ENCODE measurements at regions not wholly inside any gene's neighbourhood (a gene's known extent, or its start where the extent isn't known, plus 50 kb on each side); places are given as distances from the start of the nearest gene placed in this dataset.

DNA sequence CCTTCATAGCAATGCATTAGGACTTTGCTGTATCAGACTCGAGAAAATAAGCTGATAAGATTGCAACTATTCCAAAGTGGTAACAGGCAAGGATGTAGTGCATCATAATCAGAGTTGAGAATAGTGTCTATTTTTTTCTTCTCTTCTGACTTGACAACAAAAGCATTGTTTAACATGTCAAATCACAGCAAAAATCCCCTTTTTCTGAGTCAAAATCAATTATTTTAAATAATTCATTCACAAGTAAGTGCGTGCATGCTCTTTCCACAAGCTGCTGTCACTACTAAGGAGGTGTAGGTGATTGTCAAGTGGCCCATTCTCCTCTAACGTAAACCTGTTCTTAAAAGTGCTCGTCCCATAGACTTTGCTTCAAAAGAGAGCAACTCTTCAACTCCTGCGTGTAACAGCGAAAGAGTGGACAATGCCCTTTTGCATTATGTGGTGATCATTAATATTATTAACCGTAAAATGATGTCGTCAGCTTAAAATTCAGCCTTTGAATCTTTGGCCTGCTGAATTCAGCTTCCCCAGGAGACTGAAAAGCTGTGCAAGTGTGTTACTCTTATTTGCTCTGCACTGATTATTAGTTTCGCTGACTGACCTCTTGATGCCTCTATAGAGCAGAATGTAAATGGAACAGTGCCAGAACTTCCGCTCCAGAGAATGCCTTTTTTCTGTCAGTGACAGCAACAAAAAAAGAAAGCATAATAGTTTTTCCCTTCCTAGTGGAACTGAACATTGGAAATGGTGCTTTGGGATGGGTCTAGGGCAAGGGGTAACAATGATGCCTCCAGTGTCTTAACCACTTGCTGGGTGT, 680.8 kb upstream of the SEMA6A start:
- DNase-seq, result no peak

DNA sequence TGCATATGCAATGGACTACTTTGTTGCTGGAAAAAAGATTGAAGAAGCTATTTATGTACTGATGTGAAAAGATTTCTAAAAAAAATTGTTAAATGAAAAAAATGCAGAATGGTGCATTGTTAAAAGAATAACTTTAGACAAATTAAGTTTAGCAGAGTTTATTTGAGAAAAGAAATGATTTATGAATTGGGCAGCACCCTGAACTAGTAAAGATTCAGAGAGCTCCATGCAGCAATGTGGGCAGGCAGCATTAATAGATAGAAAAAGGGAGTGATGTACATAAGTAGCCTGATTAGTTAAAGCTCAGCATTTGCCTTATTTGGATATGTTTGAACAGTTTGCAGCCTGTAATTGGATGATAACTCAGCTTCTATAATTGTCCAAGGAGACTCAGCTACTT, 677.9 kb upstream of the SEMA6A start:
- no peak for DNase-seq

DNA sequence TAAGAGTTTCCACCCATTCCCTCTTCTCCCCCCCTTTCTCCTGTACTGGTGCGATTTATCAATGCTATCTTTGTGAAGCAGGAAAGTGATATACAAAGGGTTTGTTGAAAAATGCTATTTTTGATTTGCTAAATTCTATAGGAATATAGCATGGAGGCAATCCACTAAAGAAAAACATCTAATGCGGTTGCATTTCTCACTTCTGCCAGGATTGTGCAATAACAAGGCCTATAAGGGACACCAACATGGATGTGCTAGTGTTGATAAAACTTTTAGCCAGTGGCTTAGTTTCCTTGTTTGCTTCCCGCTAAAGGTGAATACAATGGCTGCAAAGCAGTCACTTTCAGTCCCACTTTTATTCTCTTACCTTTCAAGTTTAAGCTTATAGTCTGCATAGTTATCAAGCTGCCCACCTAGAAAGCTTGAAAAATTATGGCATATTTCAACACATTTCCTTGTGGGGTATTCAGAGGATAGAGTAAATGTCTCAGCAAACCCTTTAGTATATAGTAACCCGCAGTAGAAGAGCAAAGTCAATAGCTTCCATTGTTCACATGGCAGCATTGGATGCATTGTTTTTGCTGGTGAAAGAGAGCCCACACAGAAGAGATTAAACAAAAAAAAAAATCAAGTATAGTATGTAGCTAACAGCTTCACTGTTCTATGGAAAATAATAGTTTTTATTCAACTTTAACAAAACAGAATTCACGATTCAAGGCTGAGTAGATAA, 674.6 kb upstream of the SEMA6A start:
- peak; percentile 77 for DNase-seq

DNA sequence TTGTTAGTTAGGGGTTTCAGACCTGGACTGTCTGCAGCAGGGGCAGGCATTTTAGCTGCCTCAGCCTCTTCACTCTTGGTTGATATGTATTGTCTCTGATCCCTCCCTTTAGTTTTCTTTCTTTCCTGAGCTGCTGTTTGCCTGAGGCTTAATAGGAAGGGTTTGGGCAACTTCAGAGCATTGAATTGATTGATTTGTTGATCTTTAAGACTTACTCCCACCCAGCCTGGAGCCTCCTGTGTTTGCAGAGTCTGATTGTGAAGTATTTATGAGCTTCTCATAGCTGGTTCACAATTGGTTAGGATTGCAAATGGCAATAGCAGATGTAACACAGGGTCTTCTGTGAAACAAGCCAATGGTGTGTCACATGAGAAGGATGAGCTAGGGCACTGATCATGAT, 671.8 kb upstream of the SEMA6A start:
- DNase-seq, result no peak

DNA sequence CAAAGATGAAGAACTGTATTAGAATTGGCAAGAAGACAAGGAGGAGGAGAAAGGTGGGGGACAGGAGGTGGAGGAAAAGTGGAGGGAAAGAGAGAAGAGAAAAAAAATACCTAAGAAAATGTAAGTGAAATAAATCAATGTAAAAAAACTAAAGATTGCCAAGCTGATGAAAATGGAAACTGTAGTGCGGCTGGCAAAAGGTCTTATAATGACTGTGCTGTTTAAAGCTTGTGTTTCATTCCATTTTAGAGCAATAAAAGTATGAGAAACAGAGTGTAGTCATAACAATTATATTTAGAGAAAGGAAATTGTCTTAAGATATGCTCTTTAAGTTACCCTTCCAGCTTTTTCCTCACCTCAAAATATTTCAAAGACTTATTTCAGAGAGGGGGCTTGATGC, 670.5 kb upstream of the SEMA6A start:
- no peak for DNase-seq

DNA sequence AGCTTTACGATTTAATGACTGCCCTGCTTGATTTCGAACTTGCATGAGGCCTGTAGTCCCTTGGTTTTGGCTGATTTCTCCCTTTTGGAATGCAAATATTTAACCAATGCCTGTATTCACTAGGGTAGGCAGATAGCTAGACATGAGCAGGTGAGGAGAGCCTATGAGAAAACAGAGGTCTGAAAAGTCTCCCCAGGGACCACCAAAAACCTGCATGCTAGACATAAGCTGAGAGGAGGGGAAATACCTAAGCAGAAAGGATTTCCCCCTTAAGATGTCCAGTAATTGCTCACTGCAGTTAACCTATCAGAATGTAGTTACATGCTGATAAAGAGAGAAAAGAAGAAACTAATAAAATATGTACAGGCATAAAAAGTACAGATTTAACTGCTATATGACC, 667.4 kb upstream of the SEMA6A start:
- DNase-seq, result no peak

DNA sequence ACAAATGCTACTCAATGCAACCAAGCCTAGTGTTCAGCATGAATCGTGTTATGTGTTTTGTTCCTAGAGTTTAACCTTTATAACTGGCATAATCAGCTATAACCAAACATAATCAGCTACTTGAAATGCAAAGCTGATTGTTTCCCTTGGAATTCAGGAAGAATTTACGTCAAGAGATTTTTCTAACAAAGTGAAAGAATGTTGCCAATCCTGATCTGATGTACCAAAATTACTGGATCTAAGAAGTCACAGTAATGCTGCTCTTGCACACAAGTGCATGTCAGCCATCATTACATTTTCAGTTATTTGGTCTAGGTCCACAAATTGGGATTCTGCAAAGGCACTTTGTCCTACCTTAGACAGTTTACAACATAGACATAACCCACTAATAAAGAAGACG, 662.3 kb upstream of the SEMA6A start:
- DNase-seq, result no peak

DNA sequence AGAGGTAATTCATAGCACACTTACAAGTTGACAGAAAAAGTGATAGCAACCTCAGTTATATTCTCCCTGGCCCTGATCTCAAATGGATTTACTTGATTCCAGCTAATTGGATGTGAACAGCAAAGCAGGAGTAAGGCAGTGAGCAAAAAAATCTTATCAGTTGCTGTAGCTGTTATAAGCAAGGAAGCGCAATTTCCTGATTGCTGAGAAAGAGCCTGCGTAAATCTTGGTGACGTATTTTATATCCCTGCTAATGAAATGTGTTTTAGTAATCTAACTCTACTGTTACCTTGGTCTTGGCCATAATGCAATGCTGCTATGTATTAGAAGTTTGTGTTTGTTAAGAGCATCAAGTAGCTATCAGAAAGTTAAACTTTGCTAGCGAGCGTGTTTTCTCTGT, 661.2 kb upstream of the SEMA6A start:
- DNase-seq, result no peak

DNA sequence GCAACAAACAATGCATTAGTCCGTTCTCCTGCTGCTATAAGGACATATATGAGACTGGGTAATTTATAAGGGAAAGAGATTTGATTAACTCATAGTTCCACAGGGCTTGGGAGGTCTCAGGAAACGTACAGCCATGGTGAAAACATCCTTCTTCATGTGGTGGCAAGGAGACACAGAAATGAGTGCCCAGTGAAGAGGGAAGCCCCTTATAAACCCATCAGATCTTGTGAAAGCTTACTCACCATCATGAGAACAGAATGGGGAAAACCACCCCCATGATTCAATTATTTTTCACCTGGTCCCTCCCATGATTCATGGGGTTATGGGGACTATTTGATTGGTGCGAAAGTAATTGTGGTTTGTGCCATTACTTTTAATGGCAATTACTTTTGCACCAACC, 655.8 kb upstream of the SEMA6A start:
- DNase-seq, result no peak

DNA sequence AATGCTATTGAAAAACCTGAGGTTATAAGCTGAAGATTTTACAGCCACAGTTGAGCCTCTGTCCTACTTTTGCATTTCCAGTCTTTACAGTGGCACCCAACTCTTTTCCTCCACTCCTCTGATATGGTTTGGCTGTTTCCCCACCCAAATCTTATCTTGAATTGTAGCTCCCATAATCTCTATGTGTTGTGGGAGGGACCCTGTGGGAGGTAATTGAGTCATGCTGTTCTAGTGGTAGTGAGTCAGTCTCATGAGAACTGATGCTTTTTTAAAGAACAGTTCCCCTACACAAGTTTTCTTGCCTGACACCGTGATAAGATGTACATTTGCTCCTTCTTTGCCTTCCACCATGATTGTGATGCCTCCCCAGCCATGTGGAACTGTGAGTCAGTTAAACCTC, 646.1 kb upstream of the SEMA6A start:
- DNase-seq, result no peak

DNA sequence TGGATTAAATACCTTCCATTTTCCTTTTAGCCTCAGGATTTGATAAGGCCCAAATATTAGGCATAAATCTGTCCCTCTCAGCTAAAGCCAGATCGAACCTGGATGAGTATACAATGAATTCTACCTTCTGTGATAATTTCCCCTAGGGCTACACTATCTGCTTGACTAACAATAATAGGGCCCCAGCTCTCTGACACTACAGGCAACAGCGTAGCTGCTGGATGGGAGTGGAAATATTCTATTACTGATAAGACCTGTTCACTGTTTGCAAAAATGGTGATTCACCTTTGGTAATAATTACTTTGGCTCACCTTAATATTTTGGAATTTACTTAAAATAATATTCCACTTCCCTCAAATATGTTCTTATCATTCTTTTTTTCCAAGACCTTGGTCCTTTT, 644.2 kb upstream of the SEMA6A start:
- no peak for DNase-seq

DNA sequence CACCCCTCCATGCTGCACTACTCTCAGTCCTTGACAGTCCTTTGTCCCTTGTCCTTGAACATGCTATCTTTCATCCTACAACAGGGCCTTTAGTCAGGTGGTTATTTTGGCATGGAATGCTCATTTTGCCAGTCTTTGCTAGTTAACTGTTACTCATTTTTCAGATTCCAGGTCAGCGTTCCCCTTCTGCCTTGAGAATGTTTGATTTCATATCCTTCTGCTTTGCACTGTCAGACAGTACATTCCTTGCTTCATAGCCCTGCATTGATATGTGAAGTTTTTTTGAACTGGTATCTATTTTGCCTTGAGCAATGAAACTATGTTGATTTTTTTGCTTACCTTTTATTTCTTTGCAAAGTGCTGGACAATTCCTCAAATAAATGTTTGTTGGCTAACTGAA, 638.2 kb upstream of the SEMA6A start:
- no peak for DNase-seq

DNA sequence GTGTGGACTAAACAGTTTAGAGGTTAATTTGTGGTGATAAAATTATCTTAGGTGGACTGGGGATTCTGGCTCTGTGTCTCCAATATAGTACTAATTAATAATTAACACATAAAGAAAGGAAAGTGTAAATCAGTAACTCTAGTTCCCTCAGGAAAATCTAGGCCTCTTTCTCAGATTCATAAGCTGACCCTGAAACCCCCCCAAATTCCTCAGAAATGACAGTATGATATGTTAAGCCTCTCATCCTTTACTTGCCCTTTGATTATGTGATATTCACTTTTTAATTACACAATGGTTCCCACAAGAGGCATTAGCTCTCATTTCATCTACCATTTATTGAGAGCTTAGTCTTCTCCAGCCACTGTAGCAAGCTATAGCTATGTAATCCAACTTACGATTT, 636.2 kb upstream of the SEMA6A start:
- DNase-seq, result no peak

DNA sequence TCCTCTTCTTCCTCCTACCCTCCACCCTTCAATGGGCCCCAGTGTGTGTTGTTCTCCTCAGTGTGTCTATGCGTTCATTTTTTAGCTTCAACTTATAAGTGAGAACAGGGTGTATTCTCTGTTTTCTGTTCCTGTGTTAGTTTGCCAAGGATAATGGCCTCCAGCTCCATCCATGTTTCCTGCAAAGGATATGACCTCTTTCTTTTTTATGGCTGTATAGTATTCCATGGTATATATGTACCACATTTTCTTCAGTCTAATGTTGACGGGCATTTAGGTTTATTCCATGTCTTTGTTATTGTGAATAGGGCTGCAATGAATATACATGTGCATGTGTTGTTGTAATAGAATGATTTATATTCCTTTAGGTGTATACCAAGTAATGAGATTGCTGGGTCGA, 634.9 kb upstream of the SEMA6A start:
- no peak for DNase-seq

DNA sequence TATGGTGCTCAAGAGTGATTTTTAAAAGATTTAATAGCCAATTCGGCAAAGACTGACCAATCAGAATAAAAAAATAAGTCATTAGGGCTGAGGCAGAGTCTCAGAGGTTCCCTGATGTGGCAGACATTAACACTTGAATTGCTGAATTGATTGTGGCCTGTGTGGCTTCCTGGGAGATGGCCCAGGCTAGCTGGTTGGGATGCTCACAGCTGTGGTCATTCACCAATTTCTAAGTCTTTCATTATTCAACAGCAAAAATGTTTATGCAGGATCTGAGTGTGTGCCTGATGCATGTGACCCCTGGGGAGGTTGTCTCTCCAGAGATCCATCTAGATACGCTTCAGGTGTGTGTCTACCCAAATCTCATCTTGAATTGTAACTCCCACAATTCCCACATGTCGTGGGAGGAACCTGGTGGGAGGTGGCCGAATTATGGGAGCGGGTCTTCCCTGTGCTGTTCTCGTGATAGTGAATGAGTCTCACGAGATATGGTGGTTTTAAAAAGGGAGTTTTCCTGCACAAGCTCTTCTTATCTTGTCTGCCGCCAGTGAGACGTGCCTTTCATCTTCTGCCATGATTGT, 632.6 kb upstream of the SEMA6A start:
- no peak for DNase-seq

DNA sequence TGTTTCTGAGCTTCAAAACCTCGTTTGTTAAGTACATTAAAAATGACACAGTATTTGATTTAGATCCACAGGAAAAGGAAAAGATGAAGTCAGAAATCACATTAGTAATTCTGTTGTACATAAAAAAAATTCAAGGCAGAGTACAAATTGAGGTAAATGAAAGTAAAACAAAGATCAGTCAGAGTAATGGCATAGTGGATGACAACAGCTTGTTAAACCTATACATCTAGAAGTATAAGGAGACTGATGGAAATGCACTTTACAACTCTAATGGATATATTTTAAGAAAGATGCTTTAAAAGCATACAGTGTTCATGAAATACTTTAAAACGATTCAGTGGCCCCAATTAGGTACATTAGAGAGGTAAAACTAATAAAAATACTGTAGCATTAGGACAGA, 631.3 kb upstream of the SEMA6A start:
- DNase-seq, result no peak

DNA sequence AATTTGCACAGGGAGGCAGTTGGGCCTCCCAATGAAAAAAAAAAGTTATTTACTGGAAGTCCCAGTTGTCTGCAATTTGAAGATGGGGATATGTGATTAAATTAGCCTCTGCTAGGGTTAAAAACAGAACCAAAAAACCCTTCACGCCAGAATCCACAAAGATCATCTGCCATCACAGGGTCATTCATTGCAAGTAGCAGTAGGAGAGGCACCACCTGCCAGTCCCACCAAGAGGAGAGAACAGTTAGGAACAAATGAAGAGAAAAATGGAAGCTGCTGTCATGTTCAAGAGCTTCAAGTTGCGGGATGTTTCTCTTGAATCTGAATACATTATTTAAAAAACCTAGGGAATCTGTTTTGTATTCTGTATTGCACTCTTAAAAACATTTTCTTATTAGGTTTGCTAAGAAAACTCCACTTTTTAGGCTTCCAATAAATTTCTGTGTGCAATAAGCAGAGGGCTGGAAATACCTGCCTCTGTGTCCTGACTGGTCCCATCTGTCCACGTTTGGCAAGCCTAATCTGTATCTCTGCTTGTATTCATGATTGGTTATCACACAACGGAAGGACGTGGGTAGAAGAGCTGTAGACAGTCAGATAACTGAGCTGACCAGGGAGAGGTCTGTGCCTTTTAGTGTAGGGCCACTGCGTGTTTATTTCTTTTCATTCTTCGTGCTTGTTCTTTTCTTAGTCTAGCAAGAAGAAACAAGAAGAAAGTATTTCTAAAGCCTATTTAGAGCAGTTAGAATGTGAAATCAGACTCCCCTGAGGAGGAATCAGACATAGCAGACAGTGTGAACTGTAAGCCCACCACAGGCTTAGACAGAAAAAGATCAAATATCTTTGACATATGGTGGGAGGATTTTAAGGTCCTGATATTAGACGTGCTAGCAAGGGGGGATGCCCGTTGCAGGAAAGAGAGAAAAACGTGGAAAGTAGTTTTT, 630.6 kb upstream of the SEMA6A start:
- no peak for DNase-seq

DNA sequence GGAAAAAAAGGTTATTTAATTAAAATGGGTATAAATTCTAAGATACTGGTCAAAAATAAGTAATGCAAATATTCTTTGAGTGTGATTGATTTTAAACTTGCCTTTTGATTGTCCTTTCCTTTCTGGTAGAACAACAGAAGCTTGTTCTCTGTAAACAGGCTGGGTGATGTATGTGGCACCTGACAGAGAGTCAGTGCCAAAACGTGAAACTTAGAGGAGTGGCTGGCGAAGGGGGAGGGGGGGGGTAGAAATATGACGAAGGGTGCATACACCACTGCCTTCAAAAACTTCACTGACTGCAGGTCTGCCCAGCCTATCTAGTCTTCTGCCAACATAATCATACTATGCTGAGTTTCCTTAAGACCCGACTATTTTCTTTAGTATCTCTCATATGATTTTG, 629.8 kb upstream of the SEMA6A start:
- no peak for DNase-seq

DNA sequence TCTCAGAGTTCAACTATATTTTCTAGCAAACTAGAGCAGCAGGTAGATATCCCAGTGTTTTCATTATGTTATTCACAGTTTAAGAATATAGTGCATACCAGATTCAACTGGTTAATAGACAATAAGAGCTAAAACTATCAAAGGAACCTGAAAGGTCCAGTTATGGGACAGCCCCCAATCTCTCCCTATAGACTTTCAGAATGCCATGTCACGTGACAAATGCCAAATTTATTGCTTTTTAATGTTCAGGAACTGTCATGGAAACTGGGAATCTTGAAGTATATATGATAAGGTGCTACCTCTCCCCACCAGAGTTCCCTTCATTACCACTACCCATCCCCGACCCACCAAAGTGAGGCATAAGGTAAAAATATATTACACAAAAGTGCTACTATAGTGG, 629.0 kb upstream of the SEMA6A start:
- no peak for DNase-seq

DNA sequence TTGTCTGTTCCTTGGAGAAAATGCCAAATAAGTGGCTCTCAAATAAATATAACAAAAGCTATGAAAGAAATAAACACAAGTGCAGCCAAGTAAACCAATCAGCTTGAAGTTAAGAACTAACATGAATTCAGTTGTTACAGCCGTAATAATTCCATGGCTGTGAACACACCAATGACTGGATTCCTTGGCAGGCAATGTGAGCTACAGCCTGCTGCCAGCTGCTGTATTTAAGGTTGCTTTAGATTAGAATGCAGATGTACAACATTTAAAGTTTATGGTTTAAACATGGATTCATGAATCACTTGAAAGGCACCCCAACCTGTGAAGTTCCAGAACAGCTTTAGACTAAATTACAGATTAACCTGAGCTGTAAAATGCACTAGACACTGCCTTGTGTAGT, 626.4 kb upstream of the SEMA6A start:
- DNase-seq, result no peak

DNA sequence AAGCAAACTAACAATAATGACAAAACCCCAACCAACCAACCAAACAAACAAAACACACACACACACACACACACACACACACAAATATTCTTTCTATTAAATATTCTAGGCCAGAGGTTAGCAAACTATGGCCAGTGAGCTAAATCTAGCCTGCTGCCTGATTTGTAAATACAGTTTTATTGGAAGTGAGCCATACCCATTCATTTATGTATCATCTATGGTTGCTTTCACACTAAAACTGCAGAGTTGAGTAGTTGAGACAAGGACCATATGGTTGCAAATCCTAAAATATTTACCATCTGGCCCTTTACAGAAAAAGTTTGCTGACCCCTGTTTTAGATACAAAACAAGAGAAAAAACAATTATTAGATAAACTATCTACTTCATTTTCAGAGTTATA, 620.5 kb upstream of the SEMA6A start:
- DNase-seq, result no peak

DNA sequence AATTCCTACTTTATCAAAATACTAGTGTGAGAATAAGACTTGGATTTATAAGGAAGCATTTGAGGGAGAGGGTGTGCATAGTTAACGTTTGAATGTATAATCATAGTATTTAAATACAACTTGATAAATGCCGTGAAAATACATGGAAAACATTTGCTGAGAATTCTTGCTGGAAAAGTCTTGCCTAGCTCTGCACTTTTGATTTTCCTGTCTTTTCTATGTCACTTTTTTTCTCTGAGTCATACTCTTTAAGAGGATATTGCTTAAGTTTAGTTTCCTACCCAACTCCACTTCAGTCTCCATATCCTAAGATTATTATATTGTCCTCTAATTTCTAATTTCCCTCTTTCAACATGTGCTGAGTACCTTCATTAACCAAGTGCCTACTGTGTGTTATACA, 616.6 kb upstream of the SEMA6A start:
- no peak for DNase-seq

DNA sequence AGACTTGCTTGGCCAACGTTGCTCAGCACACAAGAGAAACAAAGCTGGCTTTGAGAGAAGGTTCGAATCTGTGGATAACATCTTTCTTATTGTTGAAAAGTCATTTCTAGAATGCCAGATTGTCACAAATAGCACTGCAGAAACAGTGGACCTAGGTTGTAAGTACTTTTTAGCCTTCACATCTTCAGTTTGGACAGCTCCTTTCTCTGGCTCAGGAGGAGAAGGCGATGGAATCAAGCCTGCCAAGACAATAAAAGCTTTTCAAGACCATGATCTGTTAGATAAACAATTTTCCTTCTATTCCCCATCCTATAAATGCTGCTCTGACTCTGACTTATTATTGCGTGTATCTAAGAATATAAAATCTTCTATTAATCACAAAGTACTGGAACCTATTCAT, 615.2 kb upstream of the SEMA6A start:
- DNase-seq, result no peak
